GM12878 (cell line): ENCODE measurements at regions not wholly inside any gene's neighbourhood (a gene's known extent, or its start where the extent isn't known, plus 50 kb on each side); places are given as distances from the start of the nearest gene placed in this dataset.

ENCODE experiments used
- ATAC-seq: fragments of 200-7000 bp; cut with Tn5 transposase; 3 replicates; pipeline ENCODE4 v1.9.1; 2020; ENCODE audit warnings: mild to moderate bottlenecking, moderate library complexity
- BruUV-seq: library from RNA; stranded (reverse); fragments of 400-500 nt; replicated peaks from 2 replicates; lab custom pipeline; 2021; lab: Mats Ljungman, UMichigan
- CTCF ChIA-PET: fragments of 300-600 bp; sonication (Branson Sonifier 250); formaldehyde crosslinking; extraction: SDS; loops from one replicate; lab custom pipeline; 2021; ENCODE audit warnings: inconsistent platforms; lab: Yijun Ruan, JAX
- POLR2A ChIA-PET: fragments of 350-600 bp; formaldehyde crosslinking; extraction: SDS; loops from one replicate; lab custom pipeline; 2021; ENCODE audit warnings: inconsistent platforms; lab: Charles Lee
- RAD21 ChIA-PET: fragments of 300-600 bp; sonication (Branson Sonifier 250); formaldehyde crosslinking; loops from one replicate; lab custom pipeline; 2023; ENCODE audit warnings: antibody characterized with exemption; ENCODE audit not compliant: unreplicated experiment; lab: Charles Lee
- SMC1A ChIA-PET: fragments of 300-600 bp; sonication (Branson Sonifier 250); formaldehyde crosslinking; loops from one replicate; lab custom pipeline; 2023; ENCODE audit not compliant: unreplicated experiment, uncharacterized antibody; lab: Charles Lee
- DNase-seq: peaks from one replicate; pipeline ENCODE4 v3.0.0-alpha.2; 2011; ENCODE audit warnings: low read depth, low spot score
- FAIRE-seq: peaks from 3 replicates; lab custom pipeline; 2011; peaks lifted over from hg19 to GRCh38; lab: Jason Lieb, UNC
- H2AFZ ChIP-seq: 2 replicates; pipeline ENCODE4 v1.6.0; 2011; ENCODE audit warnings: low read depth, low read length, control low read depth; ENCODE audit not compliant: control insufficient read depth
- H3K27ac ChIP-seq: 2 replicates; pipeline ENCODE4 v1.5.1; 2011; ENCODE audit warnings: control low read depth; ENCODE audit not compliant: control insufficient read depth, insufficient read depth
- H3K27me3 ChIP-seq, 2 experiments: replicated peaks in 1 of 2; 2 replicates each; pipeline versions ENCODE4 v1.6.0 to v1.6.1; 2011; ENCODE audit warnings: low read length in 1 of 2; ENCODE audit not compliant: control insufficient read depth in 2 of 2, insufficient read depth in 2 of 2
- H3K36me3 ChIP-seq, 2 experiments: 2 replicates each; pipeline ENCODE4 v1.5.1; 2011; ENCODE audit warnings: low read length in 1 of 2; ENCODE audit not compliant: control insufficient read depth in 2 of 2, insufficient read depth in 2 of 2
- H3K4me1 ChIP-seq: 2 replicates; pipeline ENCODE4 v1.6.1; 2011; ENCODE audit warnings: mild to moderate bottlenecking, low read length, moderate library complexity, mixed read lengths; ENCODE audit not compliant: control insufficient read depth, insufficient read depth
- H3K4me2 ChIP-seq: 2 replicates; pipeline ENCODE4 v1.6.0; 2011; ENCODE audit warnings: control low read depth; ENCODE audit not compliant: control insufficient read depth, insufficient read depth
- H3K4me3 ChIP-seq: fragments of 200-600 bp; sonication (generic); 2 replicates; pipeline ENCODE4 v1.5.1; 2016
- H3K79me2 ChIP-seq: 2 replicates; pipeline ENCODE4 v1.6.0; 2011; ENCODE audit warnings: low read length; ENCODE audit not compliant: control insufficient read depth, insufficient read depth
- H3K9ac ChIP-seq: 2 replicates; pipeline ENCODE4 v1.8.0; 2011; ENCODE audit warnings: low read length, control low read depth, mixed read lengths; ENCODE audit not compliant: control insufficient read depth, insufficient read depth
- H3K9me3 ChIP-seq: replicated peaks from 3 replicates; pipeline ENCODE4 v1.5.1; 2011; ENCODE audit warnings: mild to moderate bottlenecking, low read length; ENCODE audit not compliant: control insufficient read depth, insufficient read depth
- H4K20me1 ChIP-seq: 2 replicates; pipeline ENCODE4 v1.6.0; 2011; ENCODE audit not compliant: control insufficient read depth, insufficient read depth
- CBX5 ChIP-seq: sonication (generic); IDR thresholded peaks from 2 replicates; pipeline ENCODE4 v1.6.1; 2016; ENCODE audit warnings: low read depth, moderate library complexity, mild to moderate bottlenecking, inconsistent platforms
- CREB1 ChIP-seq: IDR thresholded peaks from 2 replicates; pipeline ENCODE4 v1.6.1; 2012; ENCODE audit warnings: low read depth, mild to moderate bottlenecking, inconsistent platforms
- E2F4 ChIP-seq: IDR thresholded peaks from 2 replicates; pipeline ENCODE4 v1.6.1; 2012; ENCODE audit warnings: low read depth, low read length, improper control_type of control experiment
- NR2C2 ChIP-seq: IDR thresholded peaks from 2 replicates; pipeline ENCODE4 v1.6.1; 2011; ENCODE audit warnings: borderline replicate concordance, low read depth; ENCODE audit not compliant: control insufficient read depth, insufficient read length
- POLR2A ChIP-seq: IDR thresholded peaks from 2 replicates; pipeline ENCODE4 v1.6.1; 2011; ENCODE audit warnings: low read depth, mild to moderate bottlenecking, low read length
- POLR2AphosphoS5 ChIP-seq: IDR thresholded peaks from 2 replicates; pipeline ENCODE4 v1.6.1; 2011; ENCODE audit warnings: mild to moderate bottlenecking, low read length, inconsistent platforms
- SMAD1 ChIP-seq: fragments of 450-650 bp; IDR thresholded peaks from 2 replicates; pipeline ENCODE4 v1.6.1; 2018; ENCODE audit warnings: mild to moderate bottlenecking, low read depth; ENCODE audit not compliant: partially characterized antibody
- SRF ChIP-seq, 2 experiments: IDR thresholded peaks; 2 replicates each; pipeline ENCODE4 v1.6.1; 2011; ENCODE audit warnings: low read depth in 2 of 2, low read length in 2 of 2, mild to moderate bottlenecking in 1 of 2, moderate library complexity in 1 of 2
- ZNF274 ChIP-seq: IDR thresholded peaks from one replicate; pipeline ENCODE4 v1.8.0; 2011; ENCODE audit not compliant: insufficient read length, insufficient read depth
- WGBS: methylation state at CpG from one replicate; pipeline ENCODE4 v1.1.6; 2016; ENCODE audit warnings: low lambda C conversion rate; ENCODE audit not compliant: insufficient replicate concordance, insufficient coverage; ENCODE audit errors: missing lambda C conversion rate; 5-methylcytosine and 5-hydroxymethylcytosine counted together
- in situ Hi-C: fragments of 300-500 bp; cut with MboI; formaldehyde crosslinking; loops from 9 replicates; pipeline ENCODE4 v1.14.3; 2018; ENCODE audit warnings: mixed read lengths
- intact Hi-C: fragments of 100-400 bp; cut with micrococcal nuclease; formaldehyde crosslinking; loops from one replicate; pipeline ENCODE4 v1.14.2; 2022; ENCODE audit not compliant: unreplicated experiment

GRCh38 chr3:6526321-6526720 is 334.6 kb upstream of the GRM7 start:
- FAIRE-seq: no peak
- ChIA-PET RAD21 (no interaction called here), POLR2A (no interaction called here), SMC1A (no interaction called here), CTCF (interaction anchor here (0.7 kb wide), 1 partner anchor 22 kb away, joined by 3 read pairs; no protein-coding TSS in a partner anchor)
- Histone ChIP-seq H3K4me1 (no peaks in the 10 kb centered on the region), H3K79me2 (no peaks in the 10 kb centered on the region), H3K4me2 (no peak overlapping the region), H3K9me3 (no peaks in the 10 kb centered on the region), H3K4me3 (no peak overlapping the region), H3K27me3 (no peaks in the 10 kb centered on the region), H4K20me1 (no peaks in the 10 kb centered on the region), H3K27ac (no peak overlapping the region), H3K9ac (no peak overlapping the region), H2AFZ (no peak overlapping the region), H3K36me3 (no peaks in the 10 kb centered on the region)
- in situ Hi-C loops (no loop called here), intact Hi-C loops (no loop called here)
- 36% methylated on average over 8 of the region's 8 CpGs for WGBS
- no TSS peak for BruUV-seq
- no peak for ATAC-seq
- no peak for DNase-seq
- TF ChIP-seq POLR2A (no peak), SRF (IDR thresholded peaks at IDR 0.05; ENCODE audit: low read depth in 2 of 2, low read length in 2 of 2) (no peak), POLR2AphosphoS5 (no peak), CBX5 (no peak), ZNF274 (no peak), SMAD1 (no peak), NR2C2 (no peak), CREB1 (no peak), E2F4 (no peak)
